Astrocyte (in vitro differentiated cells and primary cell): ENCODE measurements at regions not wholly inside any gene's neighbourhood (a gene's known extent, or its start where the extent isn't known, plus 50 kb on each side); places are given as distances from the start of the nearest gene placed in this dataset.

Source experiments
- DNase-seq: peaks from one replicate; pipeline ENCODE4 v3.0.0-alpha.2; 2010; ENCODE audit warnings: low read depth
- FAIRE-seq: peaks from 2 replicates; lab custom pipeline; 2011; peaks lifted over from hg19 to GRCh38; lab: Jason Lieb, UNC
- H2AFZ ChIP-seq: 2 replicates; pipeline ENCODE4 v1.6.0; 2012; ENCODE audit warnings: low read depth, low read length, inconsistent platforms
- H3K27ac ChIP-seq: 2 replicates; pipeline ENCODE4 v1.5.1; 2011; ENCODE audit warnings: low read depth, low read length, inconsistent platforms
- H3K27me3 ChIP-seq: 2 replicates; pipeline ENCODE4 v1.6.0; 2011; ENCODE audit warnings: low read length, inconsistent platforms; ENCODE audit not compliant: insufficient read depth
- H3K36me3 ChIP-seq: 2 replicates; pipeline ENCODE4 v1.5.1; 2011; ENCODE audit warnings: low read length, inconsistent platforms; ENCODE audit not compliant: insufficient read depth
- H3K4me1 ChIP-seq: 2 replicates; pipeline ENCODE4 v1.5.1; 2011; ENCODE audit warnings: low read length, inconsistent platforms; ENCODE audit not compliant: insufficient read depth
- H3K4me2 ChIP-seq: 2 replicates; pipeline ENCODE4 v1.6.0; 2012; ENCODE audit warnings: low read length, inconsistent platforms
- H3K4me3 ChIP-seq: 2 replicates; pipeline ENCODE4 v1.5.1; 2011; ENCODE audit warnings: low read depth, mild to moderate bottlenecking, low read length, inconsistent platforms; ENCODE audit not compliant: insufficient read depth
- H3K79me2 ChIP-seq: 2 replicates; pipeline ENCODE4 v1.6.0; 2012; ENCODE audit warnings: mild to moderate bottlenecking, low read length, inconsistent platforms; ENCODE audit not compliant: insufficient read depth
- H3K9ac ChIP-seq: 2 replicates; pipeline ENCODE4 v1.6.0; 2012; ENCODE audit warnings: mild to moderate bottlenecking, low read length, inconsistent platforms
- H3K9me3 ChIP-seq: 2 replicates; pipeline ENCODE4 v1.5.1; 2012; ENCODE audit warnings: low read depth, mild to moderate bottlenecking, low read length, inconsistent platforms; ENCODE audit not compliant: insufficient read depth
- H4K20me1 ChIP-seq: 2 replicates; pipeline ENCODE4 v1.6.0; 2012; ENCODE audit warnings: low read length, inconsistent platforms; ENCODE audit not compliant: insufficient read depth
- H3K27ac Mint-ChIP-seq: one replicate; pipeline ENCODE4 v1.8.0; 2021; ENCODE audit warnings: mild to moderate bottlenecking, mixed read lengths; ENCODE audit not compliant: unreplicated experiment
- H3K27me3 Mint-ChIP-seq: one replicate; pipeline ENCODE4 v1.8.0; 2021; ENCODE audit warnings: low read depth, mixed read lengths; ENCODE audit not compliant: unreplicated experiment
- H3K36me3 Mint-ChIP-seq: one replicate; pipeline ENCODE4 v1.8.0; 2021; ENCODE audit warnings: low read depth, mixed read lengths; ENCODE audit not compliant: unreplicated experiment
- H3K4me1 Mint-ChIP-seq: one replicate; pipeline ENCODE4 v1.8.0; 2021; ENCODE audit warnings: low read depth, mixed read lengths; ENCODE audit not compliant: unreplicated experiment
- H3K4me3 Mint-ChIP-seq: one replicate; pipeline ENCODE4 v1.8.0; 2021; ENCODE audit warnings: mild to moderate bottlenecking, moderate library complexity, mixed read lengths; ENCODE audit not compliant: unreplicated experiment
- H3K9me3 Mint-ChIP-seq: one replicate; pipeline ENCODE4 v1.8.0; 2021; ENCODE audit warnings: mild to moderate bottlenecking, mixed read lengths; ENCODE audit not compliant: unreplicated experiment
- EZH2 ChIP-seq: IDR thresholded peaks from 2 replicates; pipeline ENCODE4 v1.6.1; 2012; ENCODE audit warnings: mild to moderate bottlenecking, low read length, inconsistent platforms; ENCODE audit not compliant: insufficient read depth
- TF ChIP-seq, protein P1 (sequence below): IDR thresholded peaks from 2 replicates; pipeline ENCODE4 v1.5.1; 2011; ENCODE audit warnings: low read depth, mild to moderate bottlenecking, inconsistent platforms, low read length, moderate library complexity; ENCODE audit not compliant: insufficient read depth

GRCh38 chr10:2296179-2296891 is 559.0 kb upstream of the ADARB2 start:
- Mint-ChIP-seq H3K4me1 (no peaks in the 10 kb centered on the region), H3K36me3 (no peaks in the 10 kb centered on the region), H3K9me3 (no peaks in the 10 kb centered on the region), H3K27me3 (peaks cover 8% of the 10 kb centered on the region), H3K27ac (no peak overlapping the region), H3K4me3 (no peak overlapping the region)
- no peak overlapping the region for H3K9ac ChIP-seq
- no peak overlapping the region for H3K27ac ChIP-seq
- H3K79me2 ChIP-seq, result no peaks in the 10 kb centered on the region
- H3K4me3 ChIP-seq, result no peak overlapping the region
- DNase-seq (no peak), FAIRE-seq (no peak)
- TF ChIP-seq, protein P1, sequence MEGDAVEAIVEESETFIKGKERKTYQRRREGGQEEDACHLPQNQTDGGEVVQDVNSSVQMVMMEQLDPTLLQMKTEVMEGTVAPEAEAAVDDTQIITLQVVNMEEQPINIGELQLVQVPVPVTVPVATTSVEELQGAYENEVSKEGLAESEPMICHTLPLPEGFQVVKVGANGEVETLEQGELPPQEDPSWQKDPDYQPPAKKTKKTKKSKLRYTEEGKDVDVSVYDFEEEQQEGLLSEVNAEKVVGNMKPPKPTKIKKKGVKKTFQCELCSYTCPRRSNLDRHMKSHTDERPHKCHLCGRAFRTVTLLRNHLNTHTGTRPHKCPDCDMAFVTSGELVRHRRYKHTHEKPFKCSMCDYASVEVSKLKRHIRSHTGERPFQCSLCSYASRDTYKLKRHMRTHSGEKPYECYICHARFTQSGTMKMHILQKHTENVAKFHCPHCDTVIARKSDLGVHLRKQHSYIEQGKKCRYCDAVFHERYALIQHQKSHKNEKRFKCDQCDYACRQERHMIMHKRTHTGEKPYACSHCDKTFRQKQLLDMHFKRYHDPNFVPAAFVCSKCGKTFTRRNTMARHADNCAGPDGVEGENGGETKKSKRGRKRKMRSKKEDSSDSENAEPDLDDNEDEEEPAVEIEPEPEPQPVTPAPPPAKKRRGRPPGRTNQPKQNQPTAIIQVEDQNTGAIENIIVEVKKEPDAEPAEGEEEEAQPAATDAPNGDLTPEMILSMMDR, result no peak
- TF ChIP-seq EZH2, result no peak
- H3K4me2 ChIP-seq, result no peak overlapping the region
- H3K4me1 ChIP-seq, result no peaks in the 10 kb centered on the region
- no peaks in the 10 kb centered on the region for H3K36me3 ChIP-seq
- H3K9me3 ChIP-seq, result peaks cover 4% of the 10 kb centered on the region
- H3K27me3 ChIP-seq, result no peaks in the 10 kb centered on the region
- no peak overlapping the region for H2AFZ ChIP-seq
- no peaks in the 10 kb centered on the region for H4K20me1 ChIP-seq

DNA sequence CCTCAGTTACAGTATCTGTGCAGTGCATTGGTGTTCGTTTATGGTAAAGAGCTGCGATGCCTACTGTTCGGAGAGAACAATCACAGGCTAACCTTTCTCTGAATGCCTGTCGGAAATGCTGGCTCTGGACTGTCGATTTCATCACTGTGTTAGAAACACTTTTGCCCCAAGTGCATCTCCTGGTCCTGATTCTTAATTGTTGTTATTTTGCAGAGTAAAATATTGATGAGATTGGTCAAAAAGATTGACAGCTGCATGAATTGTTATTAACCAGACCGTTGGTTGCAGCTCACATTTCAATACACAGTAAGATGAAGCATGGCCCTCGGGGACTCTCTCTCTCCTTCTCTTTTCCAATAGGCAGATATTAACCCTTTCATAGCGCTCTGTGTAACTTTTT is 557.4 kb upstream of the ADARB2 start:
- Mint-ChIP-seq H3K4me1 (no peaks in the 10 kb centered on the region), H3K36me3 (no peaks in the 10 kb centered on the region), H3K4me3 (no peak overlapping the region), H3K27me3 (peaks cover 13% of the 10 kb centered on the region), H3K9me3 (no peaks in the 10 kb centered on the region), H3K27ac (no peak overlapping the region)
- no peak overlapping the region for H3K4me2 ChIP-seq
- no peaks in the 10 kb centered on the region for H3K4me1 ChIP-seq
- H3K27me3 ChIP-seq, result no peaks in the 10 kb centered on the region
- TF ChIP-seq, protein P1, result no peak
- no peak for TF ChIP-seq EZH2
- no peak overlapping the region for H3K9ac ChIP-seq
- H3K36me3 ChIP-seq, result no peaks in the 10 kb centered on the region
- H3K4me3 ChIP-seq, result no peak overlapping the region
- peaks cover 7% of the 10 kb centered on the region for H3K9me3 ChIP-seq
- no peak overlapping the region for H2AFZ ChIP-seq
- H4K20me1 ChIP-seq, result no peaks in the 10 kb centered on the region
- no peaks in the 10 kb centered on the region for H3K79me2 ChIP-seq
- FAIRE-seq (no peak), DNase-seq (no peak)
- no peak overlapping the region for H3K27ac ChIP-seq

- no peak overlapping the region for H3K4me3 ChIP-seq
- Mint-ChIP-seq H3K4me3 (no peak overlapping the region), H3K36me3 (no peaks in the 10 kb centered on the region), H3K27me3 (peaks cover 12% of the 10 kb centered on the region), H3K9me3 (no peaks in the 10 kb centered on the region), H3K4me1 (peaks cover 6% of the 10 kb centered on the region), H3K27ac (no peak overlapping the region)
- no peak overlapping the region for H2AFZ ChIP-seq
- no peaks in the 10 kb centered on the region for H3K36me3 ChIP-seq
- H3K4me2 ChIP-seq, result no peak overlapping the region
- FAIRE-seq (no peak), DNase-seq (no peak)
- peaks cover 11% of the 10 kb centered on the region for H3K9me3 ChIP-seq
- H3K27me3 ChIP-seq, result no peaks in the 10 kb centered on the region
- no peaks in the 10 kb centered on the region for H3K79me2 ChIP-seq
- H3K4me1 ChIP-seq, result no peaks in the 10 kb centered on the region
- no peaks in the 10 kb centered on the region for H4K20me1 ChIP-seq
- no peak overlapping the region for H3K27ac ChIP-seq
- H3K9ac ChIP-seq, result no peak overlapping the region
- no peak for TF ChIP-seq EZH2
Measured at GRCh38 chr10:2284071-2284470, 546.7 kb upstream of the ADARB2 start.
